WTC11 (cell line): ENCODE measurements at regions not wholly inside any gene's neighbourhood (a gene's known extent, or its start where the extent isn't known, plus 50 kb on each side); places are given as distances from the start of the nearest gene placed in this dataset.

Experiments
- CTCF ChIP-seq: fragments of 200-600 bp; IDR thresholded peaks from 2 replicates; pipeline ENCODE4 v1.8.0; 2022; ENCODE audit warnings: antibody characterized with exemption
- NR1H2 ChIP-seq: sonication (generic); formaldehyde crosslinking; IDR thresholded peaks from 2 replicates; pipeline ENCODE4 v1.9.0; 2021; ENCODE audit warnings: mild to moderate bottlenecking, moderate library complexity, missing genetic modification reagents
- SP1 ChIP-seq: sonication (generic); formaldehyde crosslinking; conservative IDR thresholded peaks from 2 replicates; pipeline ENCODE4 v1.8.1; 2022; ENCODE audit warnings: missing genetic modification reagents
- ZNF416 ChIP-seq: fragments of 250-450 bp; sonication (Bioruptor Pico); IDR thresholded peaks from 2 replicates; pipeline ENCODE4 v1.9.0; 2021; ENCODE audit warnings: mild to moderate bottlenecking, inconsistent platforms

GRCh38 chr2:142714600-142714999, 162.9 kb upstream of the KYNU start:
- TF ChIP-seq CTCF (no peak), NR1H2 (CRISPR knock-in tag) (no peak), SP1 (CRISPR knock-in tag) (no peak), ZNF416 (CRISPR knock-in tag) (no peak)
